ENCODE measurements at regions not wholly inside any gene's neighbourhood (a gene's known extent, or its start where the extent isn't known, plus 50 kb on each side); places are given as distances from the start of the nearest gene placed in this dataset.
A peak's percentile ranks its signal among the peaks of the same experiment; 100 is the strongest.

GRCh38 chr9:82588301-82589180 lies 474.4 kb downstream of the RASEF start:
- no peaks in the 10 kb centered on the region for H3K9me3 ChIP-seq
- peaks cover 3% of the 10 kb centered on the region; the same call in 1 of the 2 replicates for H3K4me1 ChIP-seq
- H3K27ac ChIP-seq = no peak overlapping the region
- no peak overlapping the region for H3K4me3 ChIP-seq
- no peaks in the 10 kb centered on the region for H3K27me3 ChIP-seq
- no peak for TF ChIP-seq Cebpa-rat (IDR thresholded peaks at IDR 0.05)
- no peaks in the 10 kb centered on the region for H4K20me1 ChIP-seq
- no peaks in the 10 kb centered on the region for H3K36me3 ChIP-seq
- H3K4me2 ChIP-seq = no peak overlapping the region
- no peak overlapping the region for H3K9ac ChIP-seq

GRCh38 chr9:82590845-82591244 lies 472.1 kb downstream of the RASEF start:
- no peaks in the 10 kb centered on the region for H3K27me3 ChIP-seq
- H3K4me2 ChIP-seq = no peak overlapping the region
- no peaks in the 10 kb centered on the region for H4K20me1 ChIP-seq
- TF ChIP-seq Cebpa-rat (IDR thresholded peaks at IDR 0.05) = no peak
- no peaks in the 10 kb centered on the region for H3K36me3 ChIP-seq
- no peaks in the 10 kb centered on the region for H3K9me3 ChIP-seq
- peaks cover 8% of the 10 kb centered on the region; the same call in 1 of the 2 replicates for H3K4me1 ChIP-seq
- no peak overlapping the region for H3K27ac ChIP-seq
- no peak overlapping the region for H3K4me3 ChIP-seq
- no peak overlapping the region for H3K9ac ChIP-seq

GRCh38 chr9:82593501-82593900 lies 469.4 kb downstream of the RASEF start:
- H3K9ac ChIP-seq = no peak overlapping the region
- no peaks in the 10 kb centered on the region for H3K9me3 ChIP-seq
- H3K36me3 ChIP-seq = no peaks in the 10 kb centered on the region
- H3K4me2 ChIP-seq = peak overlapping the region; percentile 40; the same call in 1 of the 2 replicates
- H3K4me1 ChIP-seq = peaks cover 8% of the 10 kb centered on the region; the same call in 1 of the 2 replicates
- no peak for TF ChIP-seq Cebpa-rat (IDR thresholded peaks at IDR 0.05)
- H4K20me1 ChIP-seq = no peaks in the 10 kb centered on the region
- no peak overlapping the region for H3K4me3 ChIP-seq
- no peaks in the 10 kb centered on the region for H3K27me3 ChIP-seq
- no peak overlapping the region for H3K27ac ChIP-seq

- TF ChIP-seq Cebpa-rat (IDR thresholded peaks at IDR 0.05) = no peak
Measured at GRCh38 chr9:82597241-82598203, 465.4 kb downstream of the RASEF start.

GRCh38 chr9:82598241-82599039 lies 464.5 kb downstream of the RASEF start:
- Histone ChIP-seq H3K4me2 (no peak overlapping the region), H3K9me3 (no peaks in the 10 kb centered on the region), H3K36me3 (no peaks in the 10 kb centered on the region), H4K20me1 (no peaks in the 10 kb centered on the region), H3K4me1 (peaks cover 16% of the 10 kb centered on the region), H3K4me3 (no peak overlapping the region), H3K27me3 (no peaks in the 10 kb centered on the region), H3K9ac (no peak overlapping the region), H3K27ac (no peak overlapping the region)
- TF ChIP-seq Cebpa-rat (IDR thresholded peaks at IDR 0.05) = no peak

More at GRCh38 chr9:82597241-82598203, 465.4 kb downstream of the RASEF start:
- H3K27me3 ChIP-seq = no peaks in the 10 kb centered on the region
- no peaks in the 10 kb centered on the region for H3K36me3 ChIP-seq
- no peaks in the 10 kb centered on the region for H4K20me1 ChIP-seq
- no peaks in the 10 kb centered on the region for H3K9me3 ChIP-seq
- no peak overlapping the region for H3K27ac ChIP-seq
- peaks cover 18% of the 10 kb centered on the region for H3K4me1 ChIP-seq
- no peak overlapping the region for H3K4me3 ChIP-seq
- H3K4me2 ChIP-seq = no peak overlapping the region
- no peak overlapping the region for H3K9ac ChIP-seq

- H3K27me3 ChIP-seq = no peaks in the 10 kb centered on the region
- TF ChIP-seq Cebpa-rat (IDR thresholded peaks at IDR 0.05) = no peak
- H3K4me1 ChIP-seq = peaks cover 10% of the 10 kb centered on the region
- H3K4me3 ChIP-seq = no peak overlapping the region
- no peak overlapping the region for H3K4me2 ChIP-seq
- H3K9ac ChIP-seq = no peak overlapping the region
- no peak overlapping the region for H3K27ac ChIP-seq
- H4K20me1 ChIP-seq = no peaks in the 10 kb centered on the region
- no peaks in the 10 kb centered on the region for H3K9me3 ChIP-seq
- H3K36me3 ChIP-seq = no peaks in the 10 kb centered on the region
Measured at GRCh38 chr9:82599336-82599949, 463.5 kb downstream of the RASEF start.

- 0 out of 2 replicates have a peak overlapping the region, but pooled peaks have one; percentile 16 for H3K4me2 ChIP-seq
- H3K9ac ChIP-seq = no peak overlapping the region
- H3K27ac ChIP-seq = no peak overlapping the region
- peaks cover 10% of the 10 kb centered on the region for H3K4me1 ChIP-seq
- H3K36me3 ChIP-seq = no peaks in the 10 kb centered on the region
- no peaks in the 10 kb centered on the region for H3K9me3 ChIP-seq
- no peaks in the 10 kb centered on the region for H3K27me3 ChIP-seq
- no peak overlapping the region for H3K4me3 ChIP-seq
- no peak for TF ChIP-seq Cebpa-rat (IDR thresholded peaks at IDR 0.05)
- H4K20me1 ChIP-seq = no peaks in the 10 kb centered on the region
Measured at GRCh38 chr9:82600536-82601292, 462.2 kb downstream of the RASEF start.

- no peaks in the 10 kb centered on the region for H3K27me3 ChIP-seq
- no peak for TF ChIP-seq Cebpa-rat (IDR thresholded peaks at IDR 0.05)
- no peak overlapping the region for H3K4me3 ChIP-seq
- H4K20me1 ChIP-seq = no peaks in the 10 kb centered on the region
- H3K27ac ChIP-seq = no peak overlapping the region
- H3K9me3 ChIP-seq = no peaks in the 10 kb centered on the region
- peaks cover 10% of the 10 kb centered on the region for H3K4me1 ChIP-seq
- H3K36me3 ChIP-seq = no peaks in the 10 kb centered on the region
- 0 out of 2 replicates have a peak overlapping the region, but pooled peaks have one; percentile 16 for H3K4me2 ChIP-seq
- H3K9ac ChIP-seq = no peak overlapping the region
Measured at GRCh38 chr9:82601293-82601771, 461.6 kb downstream of the RASEF start.

Measured in BLaER1 (cell line).